MCF 10A (cell line): ENCODE measurements at regions not wholly inside any gene's neighbourhood (a gene's known extent, or its start where the extent isn't known, plus 50 kb on each side); places are given as distances from the start of the nearest gene placed in this dataset.

ENCODE experiments used
- BruUV-seq: library from RNA; stranded (reverse); fragments of 400-500 nt; replicated peaks from 2 replicates; lab custom pipeline; 2021; lab: Mats Ljungman, UMichigan
- CTCF ChIA-PET: fragments of 300-600 bp; sonication (Branson Sonifier 250); formaldehyde crosslinking; extraction: SDS; loops from one replicate; lab custom pipeline; 2021; ENCODE audit warnings: antibody characterized with exemption, inconsistent platforms; lab: Yijun Ruan, JAX
- POLR2A ChIA-PET: fragments of 300-600, 350-650 bp; sonication (Branson Sonifier 250); formaldehyde crosslinking; extraction: SDS; loops from one replicate; lab custom pipeline; 2020; ENCODE audit warnings: antibody characterized with exemption, inconsistent platforms; lab: Yijun Ruan, JAX
- DNase-seq: peaks from one replicate; pipeline ENCODE4 v3.0.0-alpha.2; 2018; ENCODE audit not compliant: unreplicated experiment
- H3K27ac Mint-ChIP-seq: one replicate; pipeline ENCODE4 v1.8.0; 2022; ENCODE audit warnings: mild to moderate bottlenecking, low read depth, mixed read lengths; ENCODE audit not compliant: unreplicated experiment
- H3K27me3 Mint-ChIP-seq: one replicate; pipeline ENCODE4 v1.8.0; 2022; ENCODE audit warnings: mixed read lengths; ENCODE audit not compliant: insufficient read depth, unreplicated experiment
- H3K36me3 Mint-ChIP-seq: one replicate; pipeline ENCODE4 v1.8.0; 2022; ENCODE audit warnings: mild to moderate bottlenecking, moderate library complexity, mixed read lengths; ENCODE audit not compliant: insufficient read depth, unreplicated experiment
- H3K4me1 Mint-ChIP-seq: one replicate; pipeline ENCODE4 v1.8.0; 2022; ENCODE audit warnings: mixed read lengths; ENCODE audit not compliant: insufficient read depth, unreplicated experiment
- H3K4me3 Mint-ChIP-seq: one replicate; pipeline ENCODE4 v1.8.0; 2022; ENCODE audit warnings: mild to moderate bottlenecking, moderate library complexity, mixed read lengths; ENCODE audit not compliant: unreplicated experiment
- H3K9me3 Mint-ChIP-seq: one replicate; pipeline ENCODE4 v1.8.0; 2022; ENCODE audit warnings: mixed read lengths; ENCODE audit not compliant: unreplicated experiment
- CTCF ChIP-seq: fragments of 200-600 bp; IDR thresholded peaks from one replicate; pipeline ENCODE4 v1.8.0; 2022; ENCODE audit warnings: antibody characterized with exemption, mild to moderate bottlenecking; ENCODE audit not compliant: unreplicated experiment
- intact Hi-C: fragments of 100-400 bp; cut with micrococcal nuclease; formaldehyde crosslinking; loops from 2 replicates; pipeline ENCODE4 v1.14.1; 2022

- BruUV-seq: no TSS peak
These were observed 257.8 kb downstream of the NR2F1-AS1 start for GRCh38 chr5:93322974-93323860.

GRCh38 chr5:93320920-93321445, 260.0 kb downstream of the NR2F1-AS1 start:
- CTCF ChIA-PET: no interaction called here

More at GRCh38 chr5:93322974-93323860, 257.8 kb downstream of the NR2F1-AS1 start:
- H3K36me3 Mint-ChIP-seq: no peaks in the 10 kb centered on the region
- no peaks in the 10 kb centered on the region for H3K4me1 Mint-ChIP-seq
- ChIA-PET POLR2A (no interaction called here), CTCF (no interaction called here)
- intact Hi-C loops: loop anchor here (10.0 kb wide), 1 partner anchor 228 kb away; no protein-coding TSS in a partner anchor
- H3K4me3 Mint-ChIP-seq: no peak overlapping the region
- H3K9me3 Mint-ChIP-seq: no peaks in the 10 kb centered on the region
- no peak for TF ChIP-seq CTCF
- no peak for DNase-seq
- no peak overlapping the region for H3K27ac Mint-ChIP-seq
- H3K27me3 Mint-ChIP-seq: no peaks in the 10 kb centered on the region

GRCh38 chr5:93313672-93314071, 267.3 kb downstream of the NR2F1-AS1 start:
- intact Hi-C loops: no loop called here

More at GRCh38 chr5:93320920-93321445, 260.0 kb downstream of the NR2F1-AS1 start:
- no peak for DNase-seq
- BruUV-seq: no TSS peak
- no peak overlapping the region for H3K4me3 Mint-ChIP-seq
- no peaks in the 10 kb centered on the region for H3K9me3 Mint-ChIP-seq
- no peaks in the 10 kb centered on the region for H3K4me1 Mint-ChIP-seq
- no peaks in the 10 kb centered on the region for H3K27me3 Mint-ChIP-seq
- no peak for TF ChIP-seq CTCF
- intact Hi-C loops: loop anchor here (10.0 kb wide), 1 partner anchor 226 kb away; no protein-coding TSS in a partner anchor
- POLR2A ChIA-PET: interaction anchor here (0.7 kb wide), 2 partner anchors 38 to 430 kb away, joined by 3 read pairs; no protein-coding TSS in a partner anchor
- no peaks in the 10 kb centered on the region for H3K36me3 Mint-ChIP-seq
- no peak overlapping the region for H3K27ac Mint-ChIP-seq

More at GRCh38 chr5:93313672-93314071, 267.3 kb downstream of the NR2F1-AS1 start:
- no peak for TF ChIP-seq CTCF
- Mint-ChIP-seq H3K9me3 (peaks cover 7% of the 10 kb centered on the region), H3K4me1 (peaks cover 2% of the 10 kb centered on the region), H3K27me3 (no peaks in the 10 kb centered on the region), H3K4me3 (no peak overlapping the region), H3K27ac (no peak overlapping the region), H3K36me3 (no peaks in the 10 kb centered on the region)
- ChIA-PET CTCF (interaction anchor here (0.6 kb wide), 1 partner anchor 404 kb away, joined by 3 read pairs; no protein-coding TSS in a partner anchor), POLR2A (interaction anchor here (0.8 kb wide), 1 partner anchor 46 kb away, joined by 3 read pairs; no protein-coding TSS in a partner anchor)
- DNase-seq: no peak
- no TSS peak for BruUV-seq
